ENCODE measurements at regions not wholly inside any gene's neighbourhood (a gene's known extent, or its start where the extent isn't known, plus 50 kb on each side); places are given as distances from the start of the nearest gene placed in this dataset.

DNA sequence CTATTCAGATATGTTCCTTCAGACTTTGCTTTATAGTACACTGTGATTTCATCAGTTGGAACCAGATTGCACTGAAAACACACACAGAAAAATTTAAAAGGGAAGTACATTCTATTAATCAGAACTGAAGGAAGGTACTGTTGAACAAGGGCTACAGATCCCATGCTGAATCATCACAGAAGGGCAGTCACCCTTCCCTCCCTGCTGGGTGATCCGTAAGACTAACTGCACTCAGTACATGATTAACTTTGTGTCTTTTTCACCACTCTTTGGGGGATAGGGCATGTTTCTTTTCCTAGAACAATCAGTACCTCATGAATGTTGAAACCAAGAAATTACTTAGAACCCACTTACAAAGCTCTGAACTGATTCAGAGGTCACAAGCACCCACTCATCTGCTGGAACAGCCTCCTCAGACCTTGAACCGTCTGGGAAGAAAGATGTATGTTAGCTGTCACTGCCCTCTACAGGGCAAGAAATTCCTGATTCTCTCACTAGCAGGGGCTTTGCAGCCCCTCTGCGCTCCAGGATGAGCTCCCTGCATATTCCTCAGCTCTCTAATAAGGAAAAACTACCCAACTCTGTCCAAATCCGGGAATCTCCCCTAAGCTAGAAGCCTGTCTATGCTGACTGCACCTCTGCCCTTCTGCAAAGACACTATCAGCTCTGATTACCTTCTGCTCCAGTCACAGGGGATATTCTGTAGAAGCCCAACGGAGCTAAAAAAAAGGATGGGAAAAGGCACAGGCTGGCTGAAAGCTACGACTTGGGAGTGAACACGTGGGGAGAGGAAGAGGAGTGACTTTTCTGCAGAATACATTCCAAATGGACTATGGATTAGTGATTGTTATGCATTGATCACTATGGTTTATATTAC, 51.0 kb downstream of the IARS1 start:
- no peak for TF ChIP-seq CTCF (IDR thresholded peaks at IDR 0.05)
- DNase-seq (no peak), ATAC-seq (no peak)
- peaks cover 25% of the 10 kb centered on the region for H3K36me3 ChIP-seq (ENCODE audit: low read depth)
- intact Hi-C loops (cut with DNase I, micrococcal nuclease), result loop anchor here in 1 of 2 donors (10.0 kb wide), 1 partner anchor 108 kb away; no protein-coding TSS in a partner anchor
- H3K9me3 ChIP-seq, result no peaks in the 10 kb centered on the region
- H3K4me3 ChIP-seq, result no peak overlapping the region
- H3K4me1 ChIP-seq (ENCODE audit: low read depth), result no peaks in the 10 kb centered on the region

DNA sequence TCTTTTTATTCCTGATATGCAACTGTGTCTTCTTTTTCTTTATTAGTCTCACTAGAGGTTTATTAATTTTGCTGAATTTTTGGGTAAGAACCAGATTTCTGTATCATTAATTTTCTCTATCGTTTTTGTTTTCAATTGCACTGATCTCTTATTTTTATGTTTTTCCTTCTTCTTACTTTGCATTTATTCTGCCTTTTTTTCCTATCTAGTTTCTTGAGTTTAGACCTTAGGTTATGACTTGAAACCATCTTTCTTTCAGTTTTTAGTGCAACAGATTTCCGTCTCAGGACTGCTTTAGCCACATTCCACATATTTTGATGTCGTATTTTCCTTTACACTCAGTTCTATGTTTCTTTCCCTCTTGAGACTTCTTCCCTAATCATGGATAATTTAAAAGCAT, 56.6 kb downstream of the IARS1 start:
- Histone ChIP-seq H3K36me3 (ENCODE audit: low read depth) (peaks cover 5% of the 10 kb centered on the region), H3K4me1 (ENCODE audit: low read depth) (no peaks in the 10 kb centered on the region), H3K4me3 (no peak overlapping the region), H3K9me3 (no peaks in the 10 kb centered on the region)
- ATAC-seq, result no peak
- DNase-seq, result no peak
- no peak for TF ChIP-seq CTCF (IDR thresholded peaks at IDR 0.05)
- intact Hi-C loops (cut with DNase I, micrococcal nuclease), result no loop called here

DNA sequence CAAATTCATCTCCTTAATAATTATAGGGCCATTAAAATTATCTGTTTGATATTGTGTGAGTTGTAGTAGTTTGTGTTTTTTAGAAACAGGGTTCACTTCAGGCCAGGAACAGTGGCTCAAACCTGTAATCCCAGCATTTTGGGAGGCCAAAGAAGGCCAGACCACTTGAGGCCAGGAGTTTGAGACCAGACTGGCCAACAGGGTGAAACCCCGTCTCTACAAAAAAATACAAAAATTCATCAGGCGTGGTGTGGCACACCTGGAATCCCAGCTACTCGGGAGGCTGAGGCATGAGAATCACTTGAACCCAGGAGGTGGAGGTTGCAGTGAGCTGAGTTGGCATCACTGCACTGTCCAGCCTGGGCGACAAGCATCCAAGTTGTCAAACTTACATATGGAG, 57.0 kb downstream of the IARS1 start:
- Histone ChIP-seq H3K36me3 (ENCODE audit: low read depth) (peaks cover under 1% of the 10 kb centered on the region), H3K4me3 (no peak overlapping the region), H3K4me1 (ENCODE audit: low read depth) (no peaks in the 10 kb centered on the region), H3K9me3 (no peaks in the 10 kb centered on the region)
- TF ChIP-seq CTCF (IDR thresholded peaks at IDR 0.05), result no peak
- ATAC-seq, result no peak
- intact Hi-C loops (cut with DNase I, micrococcal nuclease), result no loop called here
- DNase-seq, result no peak

DNA sequence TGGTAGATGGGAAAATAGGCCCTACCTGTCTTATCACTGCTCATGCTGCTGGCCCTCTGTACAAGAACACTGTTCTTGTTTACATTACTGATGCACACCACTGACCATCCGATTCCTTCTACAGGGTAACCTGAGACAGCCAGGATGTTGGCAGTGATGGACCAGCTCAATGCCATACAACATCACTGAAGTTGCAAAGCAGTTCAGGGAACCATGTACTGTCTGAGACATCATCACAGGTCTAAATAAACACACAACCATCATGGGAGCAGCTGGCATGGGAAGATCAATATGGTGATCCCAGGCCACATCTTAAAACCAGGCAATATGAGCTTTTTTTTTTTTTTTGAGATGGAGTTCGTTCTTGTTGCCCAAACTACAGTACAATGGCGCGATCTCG, 59.0 kb downstream of the IARS1 start:
- Histone ChIP-seq H3K9me3 (no peaks in the 10 kb centered on the region), H3K4me1 (ENCODE audit: low read depth) (no peaks in the 10 kb centered on the region), H3K36me3 (ENCODE audit: low read depth) (no peaks in the 10 kb centered on the region), H3K4me3 (no peak overlapping the region)
- TF ChIP-seq CTCF (IDR thresholded peaks at IDR 0.05), result no peak
- no peak for DNase-seq
- intact Hi-C loops (cut with DNase I, micrococcal nuclease), result no loop called here
- no peak for ATAC-seq

DNA sequence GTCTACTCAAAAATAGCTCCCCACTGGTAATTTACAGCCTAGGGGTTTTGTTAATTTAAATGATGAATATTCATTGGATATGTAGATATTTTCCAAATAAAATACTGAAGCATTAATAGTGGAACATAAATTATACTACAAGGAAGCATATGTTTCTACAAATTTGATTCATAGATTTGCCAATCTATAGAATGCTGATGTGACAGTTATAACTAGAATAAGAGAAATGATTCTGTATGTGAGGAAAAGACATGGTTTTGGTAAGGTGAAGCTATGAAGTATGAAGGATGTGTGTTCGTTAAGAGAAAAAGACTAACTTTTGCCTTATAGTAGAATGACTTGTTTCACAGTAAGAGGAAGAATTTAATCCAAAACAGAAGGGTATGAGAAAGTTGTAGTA, 61.3 kb downstream of the IARS1 start:
- Histone ChIP-seq H3K36me3 (ENCODE audit: low read depth) (no peaks in the 10 kb centered on the region), H3K4me1 (ENCODE audit: low read depth) (no peaks in the 10 kb centered on the region), H3K9me3 (peaks cover 6% of the 10 kb centered on the region), H3K4me3 (no peak overlapping the region)
- ATAC-seq (no peak), DNase-seq (no peak)
- intact Hi-C loops (cut with DNase I, micrococcal nuclease), result no loop called here
- TF ChIP-seq CTCF (IDR thresholded peaks at IDR 0.05), result no peak

All from mucosa of descending colon (tissue), 3 donors.